Activated CD8-positive, alpha-beta memory T cell treated with anti-CD3 and anti-CD28 coated beads, Interleukin-2, amount 10 ng/mL, durations not matched to agents 7 days and 5 days (primary cell): ENCODE measurements at regions not wholly inside any gene's neighbourhood (a gene's known extent, or its start where the extent isn't known, plus 50 kb on each side); places are given as distances from the start of the nearest gene placed in this dataset.

ENCODE experiments used
- ATAC-seq: fragments of 150-1000 bp; cut with Tn5 transposase; one replicate; pipeline ENCODE4 v1.10.0; 2021; ENCODE audit warnings: moderate library complexity
- CTCF ChIA-PET: fragments of 350-600 bp; sonication (Branson Sonifier 250); formaldehyde crosslinking; loops from one replicate; lab custom pipeline; 2021; ENCODE audit warnings: antibody characterized with exemption; lab: Charles Lee
- DNase-seq: peaks from one replicate; pipeline ENCODE4 v3.0.0-alpha.2; 2020
- H3K27ac Mint-ChIP-seq: one replicate; pipeline ENCODE4 v1.8.0; 2021; ENCODE audit warnings: mild to moderate bottlenecking, mixed read lengths
- H3K27me3 Mint-ChIP-seq: one replicate; pipeline ENCODE4 v1.8.0; 2021; ENCODE audit warnings: mixed read lengths
- H3K36me3 Mint-ChIP-seq: one replicate; pipeline ENCODE4 v1.8.0; 2021; ENCODE audit warnings: mild to moderate bottlenecking, mixed read lengths
- H3K4me1 Mint-ChIP-seq: one replicate; pipeline ENCODE4 v1.8.0; 2021; ENCODE audit warnings: mixed read lengths
- H3K4me3 Mint-ChIP-seq: one replicate; pipeline ENCODE4 v1.8.0; 2021; ENCODE audit warnings: mild to moderate bottlenecking, moderate library complexity, mixed read lengths
- H3K9me3 Mint-ChIP-seq: one replicate; pipeline ENCODE4 v1.8.0; 2022; ENCODE audit warnings: low read depth, mixed read lengths

DNA sequence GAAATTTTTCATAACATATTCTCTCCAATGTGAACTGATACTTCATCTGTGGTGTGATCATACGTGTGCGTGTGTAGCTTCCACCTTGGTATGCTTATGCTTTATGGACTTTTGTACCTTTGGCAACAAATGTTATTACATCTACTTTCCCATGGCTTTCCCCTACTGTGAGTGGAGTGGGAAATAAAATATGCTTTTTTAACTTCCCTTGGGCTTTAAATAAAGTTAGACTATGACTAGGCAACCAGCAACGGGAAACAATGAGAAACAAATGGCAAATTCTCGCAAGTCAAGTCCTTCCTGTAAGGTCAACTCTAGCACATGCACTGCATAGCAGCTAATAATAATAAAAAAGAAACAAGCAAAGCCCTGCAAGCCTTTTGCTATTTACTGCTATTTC is 205.0 kb upstream of the PDE5A start:
- Mint-ChIP-seq H3K27ac (no peak overlapping the region), H3K4me1 (no peaks in the 10 kb centered on the region), H3K4me3 (no peak overlapping the region), H3K27me3 (no peaks in the 10 kb centered on the region), H3K9me3 (no peaks in the 10 kb centered on the region), H3K36me3 (no peaks in the 10 kb centered on the region)
- CTCF ChIA-PET: no interaction called here
- DNase-seq (no peak), ATAC-seq (no peak)

DNA sequence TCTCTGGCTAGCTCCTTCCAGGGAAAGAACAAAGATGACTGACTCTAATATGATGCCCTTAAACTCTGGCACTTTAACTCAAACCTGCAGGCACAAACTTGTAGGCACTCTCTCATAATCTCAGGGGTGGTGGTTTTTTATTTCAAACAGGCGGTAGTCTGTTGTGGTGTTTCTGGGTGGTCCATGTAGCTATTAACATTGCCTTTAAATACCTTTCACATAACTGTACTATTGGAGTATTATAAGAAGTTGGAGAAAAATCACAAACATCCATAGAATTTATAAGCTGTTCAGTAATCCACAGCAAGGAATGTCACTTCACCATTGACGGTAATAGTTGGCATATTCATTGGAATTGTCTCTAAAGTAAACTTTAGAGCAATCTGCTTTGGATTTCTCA is 204.2 kb upstream of the PDE5A start:
- CTCF ChIA-PET: no interaction called here

DNA sequence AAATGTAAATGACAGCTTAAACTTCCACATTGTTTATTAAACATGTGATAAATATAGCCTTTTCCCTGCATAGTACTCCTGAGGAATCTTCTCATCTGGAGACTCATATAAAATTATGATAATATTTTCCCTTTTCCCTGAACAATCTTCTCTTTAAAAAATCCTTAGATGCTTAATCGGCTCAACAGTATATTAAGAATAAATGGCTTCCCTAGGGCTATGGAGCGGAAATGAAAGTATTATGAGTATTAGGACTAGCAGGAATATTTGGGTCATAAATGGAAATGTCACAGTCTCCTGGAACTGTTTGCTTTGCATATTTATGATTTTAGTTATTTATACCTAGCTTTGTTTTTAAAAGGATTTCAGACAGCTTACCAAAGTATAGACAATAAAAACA is 200.7 kb upstream of the PDE5A start:
- Mint-ChIP-seq H3K36me3 (no peaks in the 10 kb centered on the region), H3K4me3 (no peak overlapping the region), H3K27me3 (no peaks in the 10 kb centered on the region), H3K4me1 (no peaks in the 10 kb centered on the region), H3K9me3 (peaks cover 2% of the 10 kb centered on the region), H3K27ac (no peak overlapping the region)
- CTCF ChIA-PET: no interaction called here
- DNase-seq: no peak
- no peak for ATAC-seq

More for the DNA sequence above, 204.2 kb upstream of the PDE5A start:
- no peak for ATAC-seq
- no peaks in the 10 kb centered on the region for H3K27me3 Mint-ChIP-seq
- H3K27ac Mint-ChIP-seq: no peak overlapping the region
- no peak for DNase-seq
- H3K4me3 Mint-ChIP-seq: no peak overlapping the region
- peaks cover 2% of the 10 kb centered on the region for H3K9me3 Mint-ChIP-seq
- H3K4me1 Mint-ChIP-seq: no peaks in the 10 kb centered on the region
- no peaks in the 10 kb centered on the region for H3K36me3 Mint-ChIP-seq

GRCh38 chr4:119825696-119826095 is 197.1 kb upstream of the PDE5A start:
- no peak for DNase-seq
- Mint-ChIP-seq H3K27me3 (no peaks in the 10 kb centered on the region), H3K4me1 (no peaks in the 10 kb centered on the region), H3K4me3 (no peak overlapping the region), H3K27ac (no peak overlapping the region), H3K36me3 (no peaks in the 10 kb centered on the region), H3K9me3 (peaks cover 2% of the 10 kb centered on the region)
- CTCF ChIA-PET: no interaction called here
- ATAC-seq: no peak

DNA sequence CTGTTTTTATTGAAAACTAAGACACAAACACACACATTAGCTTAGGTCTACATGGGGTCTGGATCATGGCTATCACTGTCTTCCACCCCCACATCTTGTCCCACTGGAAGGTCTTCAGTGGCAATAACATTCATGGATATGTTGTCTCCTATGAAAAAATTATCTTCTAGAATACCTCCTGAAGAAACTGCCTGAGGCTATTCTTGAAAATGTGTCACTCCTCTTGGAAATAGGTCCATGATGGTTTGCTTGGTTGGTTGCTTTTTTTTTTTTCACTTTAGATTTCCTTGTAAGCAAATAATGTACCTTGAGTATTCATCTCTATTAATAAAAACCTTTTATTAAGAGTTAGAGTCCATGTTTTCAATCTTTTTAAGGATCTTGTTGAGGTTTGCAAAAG is 195.3 kb upstream of the PDE5A start:
- Mint-ChIP-seq H3K27me3 (no peaks in the 10 kb centered on the region), H3K36me3 (no peaks in the 10 kb centered on the region), H3K9me3 (peaks cover 2% of the 10 kb centered on the region), H3K27ac (no peak overlapping the region), H3K4me1 (no peaks in the 10 kb centered on the region), H3K4me3 (no peak overlapping the region)
- DNase-seq: no peak
- ATAC-seq: no peak
- CTCF ChIA-PET: no interaction called here

GRCh38 chr4:119823045-119823444 is 194.4 kb upstream of the PDE5A start:
- no peak overlapping the region for H3K27ac Mint-ChIP-seq
- H3K4me1 Mint-ChIP-seq: no peaks in the 10 kb centered on the region
- peaks cover under 1% of the 10 kb centered on the region for H3K9me3 Mint-ChIP-seq
- no peak for DNase-seq
- H3K4me3 Mint-ChIP-seq: no peak overlapping the region
- no peaks in the 10 kb centered on the region for H3K36me3 Mint-ChIP-seq
- no peak for ATAC-seq
- CTCF ChIA-PET: no interaction called here
- H3K27me3 Mint-ChIP-seq: no peaks in the 10 kb centered on the region

- Mint-ChIP-seq H3K27ac (no peak overlapping the region), H3K9me3 (no peaks in the 10 kb centered on the region), H3K27me3 (no peaks in the 10 kb centered on the region), H3K4me3 (no peak overlapping the region), H3K4me1 (no peaks in the 10 kb centered on the region), H3K36me3 (no peaks in the 10 kb centered on the region)
- CTCF ChIA-PET: no interaction called here
- DNase-seq (no peak), ATAC-seq (no peak)
Observed at GRCh38 chr4:119816473-119816872, 187.9 kb upstream of the PDE5A start.

- no peaks in the 10 kb centered on the region for H3K36me3 Mint-ChIP-seq
- no peaks in the 10 kb centered on the region for H3K27me3 Mint-ChIP-seq
- no peaks in the 10 kb centered on the region for H3K4me1 Mint-ChIP-seq
- H3K27ac Mint-ChIP-seq: no peak overlapping the region
- ATAC-seq (no peak), DNase-seq (no peak)
- CTCF ChIA-PET: no interaction called here
- no peaks in the 10 kb centered on the region for H3K9me3 Mint-ChIP-seq
- H3K4me3 Mint-ChIP-seq: no peak overlapping the region
Observed at GRCh38 chr4:119810001-119810400, 181.4 kb upstream of the PDE5A start.

DNA sequence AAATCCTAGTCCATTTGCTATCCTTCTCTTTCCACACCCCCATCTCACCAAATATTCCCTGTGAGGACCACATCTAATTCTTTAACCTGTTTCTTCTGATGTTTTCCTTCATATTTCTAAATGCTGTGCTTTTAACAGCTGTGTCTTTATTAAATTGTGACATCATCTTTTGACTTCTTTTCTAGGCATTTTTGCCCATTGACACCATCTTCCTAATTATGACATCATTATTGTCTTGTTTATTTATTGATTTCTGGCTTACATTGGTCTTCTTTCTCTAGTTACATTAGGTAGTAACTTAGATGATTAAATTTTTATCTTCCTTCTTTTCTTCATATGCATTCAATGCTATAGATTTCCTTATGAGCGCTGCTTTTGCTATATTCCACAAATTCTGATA is 175.8 kb upstream of the PDE5A start:
- DNase-seq (no peak), ATAC-seq (no peak)
- no peaks in the 10 kb centered on the region for H3K27me3 Mint-ChIP-seq
- H3K9me3 Mint-ChIP-seq: no peaks in the 10 kb centered on the region
- H3K27ac Mint-ChIP-seq: no peak overlapping the region
- no peaks in the 10 kb centered on the region for H3K4me1 Mint-ChIP-seq
- CTCF ChIA-PET: no interaction called here
- H3K36me3 Mint-ChIP-seq: no peaks in the 10 kb centered on the region
- no peak overlapping the region for H3K4me3 Mint-ChIP-seq

DNA sequence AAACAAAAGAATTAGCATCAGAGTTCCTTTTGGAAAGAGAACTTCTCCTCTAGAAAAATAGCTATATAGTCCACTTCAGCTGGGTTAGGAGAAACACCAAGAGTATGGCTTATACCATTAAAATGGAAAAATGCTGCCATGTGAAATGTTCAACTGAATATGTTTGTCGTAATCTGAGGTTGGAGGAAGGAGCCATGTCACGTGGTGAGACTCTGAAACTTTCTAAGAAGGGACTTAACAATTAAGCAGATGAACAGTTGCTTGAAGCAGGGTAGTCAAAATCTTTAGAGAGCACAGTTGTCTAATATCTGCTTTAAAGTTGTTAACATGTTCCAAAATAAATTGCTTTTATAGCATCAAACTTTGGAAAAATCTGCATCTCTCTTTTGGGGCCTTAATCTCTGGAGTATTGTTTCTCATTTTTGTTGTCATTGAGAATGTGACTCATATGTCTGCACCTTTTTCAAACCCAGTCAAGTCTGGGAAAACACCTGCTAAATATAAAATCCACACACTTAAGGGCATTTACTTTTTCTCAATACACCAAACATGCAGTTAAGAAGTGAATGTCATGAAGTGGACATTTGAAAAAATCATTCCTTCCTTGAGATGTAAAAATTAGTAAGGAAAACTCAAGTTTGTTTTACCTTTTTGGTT is 168.8 kb upstream of the PDE5A start:
- no peak overlapping the region for H3K4me3 Mint-ChIP-seq
- no peak for ATAC-seq
- H3K27me3 Mint-ChIP-seq: no peaks in the 10 kb centered on the region
- no peak overlapping the region for H3K27ac Mint-ChIP-seq
- H3K9me3 Mint-ChIP-seq: no peaks in the 10 kb centered on the region
- no peaks in the 10 kb centered on the region for H3K36me3 Mint-ChIP-seq
- no peak for DNase-seq
- CTCF ChIA-PET: no interaction called here
- H3K4me1 Mint-ChIP-seq: no peaks in the 10 kb centered on the region

DNA sequence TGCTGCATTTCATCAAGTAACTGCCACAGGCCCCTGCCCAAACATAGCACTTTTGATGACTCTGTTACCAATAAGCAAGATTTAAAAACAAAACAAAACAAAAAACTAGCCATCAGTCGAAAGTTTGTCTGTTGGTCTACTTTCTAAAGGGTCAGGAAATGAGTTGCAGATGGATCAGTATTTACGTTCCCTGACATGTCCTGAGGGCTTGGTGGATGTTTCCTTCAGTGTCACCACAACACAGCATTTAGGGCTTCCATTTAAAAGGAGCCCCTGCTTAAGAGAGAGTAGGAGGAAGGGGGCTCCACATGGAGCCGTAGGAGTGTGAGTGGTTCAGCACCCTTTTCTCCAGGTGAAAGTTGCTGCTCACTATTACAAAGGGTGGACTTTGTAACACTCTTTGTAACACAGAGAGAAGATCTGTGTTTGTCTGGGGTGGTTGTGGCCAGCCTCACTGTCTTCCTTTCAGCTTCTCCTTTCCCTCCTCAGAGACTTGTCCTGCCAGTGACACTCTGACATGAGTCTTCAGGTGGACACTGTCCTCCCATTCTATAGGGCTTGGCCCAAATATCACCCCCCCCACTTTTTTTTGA is 167.5 kb upstream of the PDE5A start:
- Mint-ChIP-seq H3K27ac (no peak overlapping the region), H3K9me3 (no peaks in the 10 kb centered on the region), H3K4me3 (no peak overlapping the region), H3K36me3 (no peaks in the 10 kb centered on the region), H3K4me1 (no peaks in the 10 kb centered on the region), H3K27me3 (no peaks in the 10 kb centered on the region)
- CTCF ChIA-PET: no interaction called here
- ATAC-seq (no peak), DNase-seq (no peak)

DNA sequence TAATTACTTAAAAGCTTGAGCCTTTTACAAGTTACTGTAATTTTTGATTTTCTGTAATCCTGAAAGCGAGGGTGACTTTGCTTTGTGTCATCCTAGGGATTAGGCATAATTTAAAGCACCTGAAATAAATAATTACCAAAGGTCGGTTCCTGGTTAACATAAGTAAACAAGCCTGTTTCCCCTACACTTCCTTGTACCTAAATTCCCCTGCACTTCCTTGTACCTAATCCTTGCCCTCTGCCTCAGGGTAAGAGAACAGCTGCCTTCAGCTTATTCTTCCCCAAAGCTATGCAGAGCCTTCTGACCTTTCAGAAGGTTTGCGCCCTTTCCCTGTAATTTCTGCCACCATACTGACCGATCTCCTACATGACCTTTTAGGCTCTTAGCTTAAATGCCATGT is 166.1 kb upstream of the PDE5A start:
- CTCF ChIA-PET: no interaction called here
- Mint-ChIP-seq H3K27ac (no peak overlapping the region), H3K9me3 (no peaks in the 10 kb centered on the region), H3K4me1 (no peaks in the 10 kb centered on the region), H3K36me3 (no peaks in the 10 kb centered on the region), H3K27me3 (no peaks in the 10 kb centered on the region), H3K4me3 (no peak overlapping the region)
- ATAC-seq (no peak), DNase-seq (no peak)

GRCh38 chr4:119794113-119794512 is 165.5 kb upstream of the PDE5A start:
- H3K36me3 Mint-ChIP-seq: no peaks in the 10 kb centered on the region
- no peaks in the 10 kb centered on the region for H3K4me1 Mint-ChIP-seq
- CTCF ChIA-PET: no interaction called here
- H3K4me3 Mint-ChIP-seq: no peak overlapping the region
- ATAC-seq (no peak), DNase-seq (no peak)
- H3K9me3 Mint-ChIP-seq: no peaks in the 10 kb centered on the region
- H3K27ac Mint-ChIP-seq: no peak overlapping the region
- H3K27me3 Mint-ChIP-seq: no peaks in the 10 kb centered on the region

- Mint-ChIP-seq H3K4me3 (no peak overlapping the region), H3K4me1 (no peaks in the 10 kb centered on the region), H3K36me3 (no peaks in the 10 kb centered on the region), H3K27ac (no peak overlapping the region), H3K27me3 (peaks cover 3% of the 10 kb centered on the region), H3K9me3 (no peaks in the 10 kb centered on the region)
- no peak for ATAC-seq
- DNase-seq: no peak
- CTCF ChIA-PET: interaction anchor here (2.3 kb wide), 1 partner anchor 160 kb away, joined by 11 read pairs; the partner anchor contains the start of gene PDE5A
Observed at GRCh38 chr4:119788349-119789266, 160.0 kb upstream of the PDE5A start.
